H9 (cell line): ENCODE measurements at regions not wholly inside any gene's neighbourhood (a gene's known extent, or its start where the extent isn't known, plus 50 kb on each side); places are given as distances from the start of the nearest gene placed in this dataset.

Experiments
- DNase-seq: peaks from one replicate; pipeline ENCODE4 v3.0.0-alpha.2; 2017
- H2AFZ ChIP-seq: one replicate; pipeline ENCODE4 v1.6.1; 2013; ENCODE audit warnings: mild to moderate bottlenecking, low read length, control low read depth, moderate library complexity
- H2AK5ac ChIP-seq: 2 replicates; pipeline ENCODE4 v1.6.1; 2013; ENCODE audit warnings: low read length, control low read depth, mixed read lengths; ENCODE audit not compliant: insufficient read length
- H2BK120ac ChIP-seq: one replicate; pipeline ENCODE4 v1.6.1; 2013; ENCODE audit warnings: low read depth, mild to moderate bottlenecking, low read length, control low read depth, inconsistent platforms; ENCODE audit not compliant: poor library complexity, severe bottlenecking
- H2BK12ac ChIP-seq: 2 replicates; pipeline ENCODE4 v1.6.1; 2013; ENCODE audit warnings: low read length, control low read depth, mixed read lengths, low read depth; ENCODE audit not compliant: insufficient read length
- H2BK15ac ChIP-seq: 2 replicates; pipeline ENCODE4 v1.6.1; 2013; ENCODE audit warnings: low read depth, low read length, control low read depth
- H2BK20ac ChIP-seq: one replicate; pipeline ENCODE4 v1.6.1; 2013; ENCODE audit warnings: low read depth, mild to moderate bottlenecking, low read length, control low read depth, inconsistent platforms; ENCODE audit not compliant: poor library complexity, severe bottlenecking
- H2BK5ac ChIP-seq: 2 replicates; pipeline ENCODE4 v1.6.1; 2013; ENCODE audit warnings: low read length, control low read depth, mixed read lengths; ENCODE audit not compliant: insufficient read length
- H3K14ac ChIP-seq: 2 replicates; pipeline ENCODE4 v1.6.1; 2013; ENCODE audit warnings: low read length, control low read depth; ENCODE audit not compliant: insufficient read depth
- H3K18ac ChIP-seq: 2 replicates; pipeline ENCODE4 v1.6.1; 2013; ENCODE audit warnings: low read depth, mild to moderate bottlenecking, mixed read lengths, low read length, control low read depth; ENCODE audit not compliant: insufficient read length
- H3K23ac ChIP-seq: 2 replicates; pipeline ENCODE4 v1.6.1; 2013; ENCODE audit warnings: low read length, control low read depth, mixed read lengths, low read depth; ENCODE audit not compliant: insufficient read length
- H3K23me2 ChIP-seq: 2 replicates; pipeline ENCODE4 v1.6.1; 2013; ENCODE audit warnings: low read depth, mild to moderate bottlenecking, mixed read lengths, low read length, control low read depth; ENCODE audit not compliant: insufficient read length, poor library complexity, severe bottlenecking
- H3K27ac ChIP-seq: 2 replicates; pipeline ENCODE4 v1.5.1; 2013; ENCODE audit warnings: low read length, control low read depth, mixed read lengths, low read depth; ENCODE audit not compliant: insufficient read length
- H3K27me3 ChIP-seq: 2 replicates; pipeline ENCODE4 v1.6.1; 2013; ENCODE audit warnings: low read length, control low read depth, inconsistent platforms; ENCODE audit not compliant: insufficient read depth
- H3K4ac ChIP-seq: 2 replicates; pipeline ENCODE4 v1.6.1; 2013; ENCODE audit warnings: low read depth, mild to moderate bottlenecking, control low read depth, inconsistent platforms, low read length, moderate library complexity
- H3K4me1 ChIP-seq: 2 replicates; pipeline ENCODE4 v1.6.1; 2013; ENCODE audit warnings: low read length, control low read depth, inconsistent platforms; ENCODE audit not compliant: insufficient read depth
- H3K4me2 ChIP-seq: 2 replicates; pipeline ENCODE4 v1.6.1; 2013; ENCODE audit warnings: low read length, control low read depth, mixed read lengths; ENCODE audit not compliant: insufficient read length, insufficient read depth
- H3K56ac ChIP-seq: 2 replicates; pipeline ENCODE4 v1.6.1; 2013; ENCODE audit warnings: low read depth, mild to moderate bottlenecking, mixed read lengths, low read length, control low read depth; ENCODE audit not compliant: insufficient read length
- H3K79me1 ChIP-seq: 2 replicates; pipeline ENCODE4 v1.6.1; 2013; ENCODE audit warnings: low read depth, mild to moderate bottlenecking, moderate library complexity, low read length, control low read depth, inconsistent platforms; ENCODE audit not compliant: insufficient read depth, poor library complexity, severe bottlenecking
- H3K79me2 ChIP-seq: 2 replicates; pipeline ENCODE4 v1.6.1; 2013; ENCODE audit warnings: low read length, control low read depth, inconsistent platforms; ENCODE audit not compliant: insufficient read depth
- H3K9ac ChIP-seq: 2 replicates; pipeline ENCODE4 v1.6.1; 2013; ENCODE audit warnings: low read length, control low read depth, mixed read lengths; ENCODE audit not compliant: insufficient read length; ENCODE audit errors: extremely low read depth
- H3K9me3 ChIP-seq: one replicate; pipeline ENCODE4 v1.6.1; 2013; ENCODE audit warnings: low read depth, low read length, inconsistent platforms; ENCODE audit not compliant: control insufficient read depth
- H3T11ph ChIP-seq: one replicate; pipeline ENCODE4 v1.6.1; 2013; ENCODE audit warnings: mild to moderate bottlenecking, low read length, control low read depth, inconsistent platforms
- H4K20me1 ChIP-seq: one replicate; pipeline ENCODE4 v1.6.1; 2013; ENCODE audit not compliant: control insufficient read depth, insufficient read length, insufficient read depth
- H4K5ac ChIP-seq: 2 replicates; pipeline ENCODE4 v1.6.1; 2013; ENCODE audit warnings: low read depth, mild to moderate bottlenecking, mixed read lengths, low read length, control low read depth; ENCODE audit not compliant: insufficient read length
- H4K8ac ChIP-seq: replicated peaks from 2 replicates; pipeline ENCODE4 v1.6.1; 2013; ENCODE audit warnings: low read length, control low read depth, mixed read lengths, low read depth; ENCODE audit not compliant: insufficient read length
- H4K91ac ChIP-seq: 2 replicates; pipeline ENCODE4 v1.6.1; 2013; ENCODE audit warnings: low read depth, mild to moderate bottlenecking, moderate library complexity, mixed read lengths, low read length, control low read depth; ENCODE audit not compliant: insufficient read length
- H3K27ac Mint-ChIP-seq, 3 experiments: 2 replicates in 2 of 3; 3 replicates in 1 of 3; pipeline ENCODE4 v1.8.0; 2020 to 2021; ENCODE audit warnings: mixed read lengths in 3 of 3, mild to moderate bottlenecking in 1 of 3, moderate library complexity in 1 of 3
- H3K27me3 Mint-ChIP-seq: 2 replicates; pipeline ENCODE4 v1.8.0; 2021; ENCODE audit warnings: low read depth, mild to moderate bottlenecking, moderate library complexity, mixed read lengths
- H3K36me3 Mint-ChIP-seq, 3 experiments: 2 replicates in 2 of 3; 3 replicates in 1 of 3; pipeline ENCODE4 v1.8.0; 2020 to 2021; ENCODE audit warnings: low read depth in 3 of 3, mixed read lengths in 3 of 3; ENCODE audit not compliant: insufficient read depth in 1 of 3
- H3K4me1 Mint-ChIP-seq, 2 experiments: 2 replicates each; pipeline ENCODE4 v1.8.0; 2020; ENCODE audit warnings: mixed read lengths in 2 of 2
- H3K4me3 Mint-ChIP-seq, 2 experiments: 2 replicates in 1 of 2; 3 replicates in 1 of 2; pipeline ENCODE4 v1.8.0; 2020 to 2021; ENCODE audit warnings: mild to moderate bottlenecking in 2 of 2, mixed read lengths in 2 of 2, moderate library complexity in 1 of 2
- H3K9me3 Mint-ChIP-seq, 2 experiments: 2 replicates in 1 of 2; 3 replicates in 1 of 2; pipeline ENCODE4 v1.8.0; 2020; ENCODE audit warnings: mild to moderate bottlenecking in 2 of 2, mixed read lengths in 2 of 2, moderate library complexity in 1 of 2
- CTCF ChIP-seq: fragments of 200-600 bp; sonication (generic); conservative IDR thresholded peaks from 3 replicates; pipeline ENCODE4 v1.8.0; 2021; ENCODE audit warnings: antibody characterized with exemption, mild to moderate bottlenecking
- WGBS: extraction: QIAGEN DNeasy Blood & Tissue Kit; methylation state at CpG from one replicate; pipeline ENCODE4 v1.1.7; 2013; ENCODE audit warnings: missing lambda C conversion rate, low lambda C conversion rate, mixed read lengths; ENCODE audit not compliant: insufficient read length; ENCODE audit errors: extremely low coverage; 5-methylcytosine and 5-hydroxymethylcytosine counted together

DNA sequence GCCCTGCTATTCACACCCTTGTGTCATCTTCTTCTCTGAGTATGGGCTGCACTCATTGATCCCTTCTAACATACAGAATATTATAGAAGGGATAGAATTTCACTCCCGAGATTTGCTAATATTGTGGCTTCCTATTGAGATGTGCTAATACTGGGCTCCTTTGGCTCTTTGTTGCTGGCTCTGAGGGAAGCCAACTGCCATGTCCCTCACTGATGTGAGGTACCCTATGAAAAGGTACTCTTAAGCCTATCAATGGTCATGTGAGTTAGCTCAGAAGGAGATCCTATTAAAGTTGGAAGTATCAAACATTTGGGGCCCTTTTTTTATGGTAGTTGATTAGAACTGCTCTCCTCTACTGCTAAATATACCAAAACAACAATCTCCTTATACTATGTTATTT lies 665.2 kb upstream of the ZWINT start:
- no peak overlapping the region for H3K18ac ChIP-seq
- H4K5ac ChIP-seq, result no peak overlapping the region
- no peaks in the 10 kb centered on the region for H3K4me1 ChIP-seq
- no peaks in the 10 kb centered on the region for H3K23me2 ChIP-seq
- H3K56ac ChIP-seq, result no peak overlapping the region
- no peak overlapping the region for H4K91ac ChIP-seq
- no peak overlapping the region for H3K4ac ChIP-seq
- no peaks in the 10 kb centered on the region for H4K20me1 ChIP-seq
- TF ChIP-seq CTCF, result no peak
- WGBS, result no CpG with 5 or more reads among the region's 1 CpG
- Mint-ChIP-seq H3K36me3 (peaks cover 2 to 15% (median 3%) of the 10 kb centered on the region in 3 experiments), H3K4me1 (no peaks in the 10 kb centered on the region), H3K27ac (no peak overlapping the region), H3K27me3 (no peaks in the 10 kb centered on the region), H3K4me3 (no peak overlapping the region; a peak in 1 of 5 replicates), H3K9me3 (peaks cover 12 to 15% of the 10 kb centered on the region in 2 experiments)
- H3K27ac ChIP-seq, result no peak overlapping the region
- H2BK5ac ChIP-seq, result no peak overlapping the region
- H2AK5ac ChIP-seq, result no peak overlapping the region
- H3K27me3 ChIP-seq, result no peaks in the 10 kb centered on the region
- H3K79me1 ChIP-seq, result no peaks in the 10 kb centered on the region
- H3T11ph ChIP-seq, result no peak overlapping the region
- H3K9me3 ChIP-seq, result peaks cover 3% of the 10 kb centered on the region
- no peak overlapping the region for H3K14ac ChIP-seq
- H3K23ac ChIP-seq, result no peak overlapping the region
- no peak overlapping the region for H2BK15ac ChIP-seq
- H2AFZ ChIP-seq, result no peak overlapping the region
- H2BK12ac ChIP-seq, result no peak overlapping the region
- H3K79me2 ChIP-seq, result no peaks in the 10 kb centered on the region
- H3K4me2 ChIP-seq, result no peak overlapping the region
- no peak overlapping the region for H2BK120ac ChIP-seq
- no peak for DNase-seq
- H3K9ac ChIP-seq, result no peak overlapping the region
- H4K8ac ChIP-seq, result no peak overlapping the region
- no peak overlapping the region for H2BK20ac ChIP-seq
